Mammary epithelial cell (primary cell): ENCODE measurements at regions not wholly inside any gene's neighbourhood (a gene's known extent, or its start where the extent isn't known, plus 50 kb on each side); places are given as distances from the start of the nearest gene placed in this dataset.

Experiments
- CTCF ChIP-seq, 2 donors: IDR thresholded peaks in 1 of 2; conservative IDR thresholded peaks in 1 of 2; 2 replicates each; pipeline ENCODE4 v1.5.1; 2011 to 2012; ENCODE audit warnings: inconsistent platforms in 2 of 2, low read length in 2 of 2, mild to moderate bottlenecking in 2 of 2, control low read depth in 1 of 2, low read depth in 1 of 2; ENCODE audit not compliant: insufficient read depth in 1 of 2; ENCODE audit errors: extremely low read depth in 1 of 2
- EZH2 ChIP-seq: IDR thresholded peaks from 2 replicates; pipeline ENCODE4 v1.6.1; 2012; ENCODE audit warnings: low read length, inconsistent platforms, borderline replicate concordance

- TF ChIP-seq CTCF (conservative IDR thresholded peaks at IDR 0.05 in 1 of 2, IDR thresholded peaks at IDR 0.05 in 1 of 2; ENCODE audit: extremely low read depth in 1 of 2, insufficient read depth in 1 of 2, low read depth in 1 of 2, low read length in 2 of 2) (no peak), EZH2 (no peak)
Measured at GRCh38 chr4:43402393-43402792, 509.9 kb downstream of the GRXCR1 start.
